Suppressor macrophage treated with lipopolysaccharide for 4 hours (primary cell): ENCODE measurements at regions not wholly inside any gene's neighbourhood (a gene's known extent, or its start where the extent isn't known, plus 50 kb on each side); places are given as distances from the start of the nearest gene placed in this dataset.
"Not testable (repeated sequence)": the region's sequence is repeated elsewhere in the genome, so short reads cannot be mapped to it uniquely, and the experiment has no call there.

ENCODE experiments used
- DNase-seq: peaks from one replicate; pipeline ENCODE4 v3.0.0-alpha.2; 2020

- no peak for DNase-seq
Measured at GRCh38 chr5:136924490-136924889, 559.1 kb upstream of the TRPC7 start.

GRCh38 chr5:136910625-136911024, 545.3 kb upstream of the TRPC7 start:
- no peak for DNase-seq

- no peak for DNase-seq
Measured at GRCh38 chr5:136909906-136910305, 544.6 kb upstream of the TRPC7 start.

- no peak for DNase-seq
Measured at GRCh38 chr5:136907371-136907770, 542.0 kb upstream of the TRPC7 start.

GRCh38 chr5:136906545-136906944, 541.2 kb upstream of the TRPC7 start:
- DNase-seq = no peak

GRCh38 chr5:136905571-136905970, 540.2 kb upstream of the TRPC7 start:
- no peak for DNase-seq

- DNase-seq = no peak
Measured at GRCh38 chr5:136894070-136894469, 528.7 kb upstream of the TRPC7 start.

- no peak for DNase-seq
Measured at GRCh38 chr5:136892000-136892399, 526.7 kb upstream of the TRPC7 start.

- DNase-seq = no peak
Measured at GRCh38 chr5:136891175-136891972, 526.0 kb upstream of the TRPC7 start.

GRCh38 chr5:136890431-136891148, 525.2 kb upstream of the TRPC7 start:
- DNase-seq = no peak

GRCh38 chr5:136886608-136887007, 521.3 kb upstream of the TRPC7 start:
- no peak for DNase-seq

GRCh38 chr5:136864960-136865359, 499.6 kb upstream of the TRPC7 start:
- DNase-seq = no peak

- no peak for DNase-seq
Measured at GRCh38 chr5:136856648-136857047, 491.3 kb upstream of the TRPC7 start.

- DNase-seq = no peak
Measured at GRCh38 chr5:136853971-136854370, 488.6 kb upstream of the TRPC7 start.

- no peak for DNase-seq
Measured at GRCh38 chr5:136840601-136841000, 475.3 kb upstream of the TRPC7 start.

GRCh38 chr5:136836093-136836492, 470.7 kb upstream of the TRPC7 start:
- DNase-seq = no peak

- no peak for DNase-seq
Measured at GRCh38 chr5:136820848-136821247, 455.5 kb upstream of the TRPC7 start.

- no peak for DNase-seq
Measured at GRCh38 chr5:136819526-136820302, 454.4 kb upstream of the TRPC7 start.

- no peak for DNase-seq
Measured at GRCh38 chr5:136816327-136816726, 451.0 kb upstream of the TRPC7 start.

GRCh38 chr5:136814619-136815378, 449.5 kb upstream of the TRPC7 start:
- no peak for DNase-seq

GRCh38 chr5:136812270-136812669, 446.9 kb upstream of the TRPC7 start:
- not testable (repeated sequence) for DNase-seq

GRCh38 chr5:136811551-136811950, 446.2 kb upstream of the TRPC7 start:
- no peak for DNase-seq

GRCh38 chr5:136811086-136811485, 445.7 kb upstream of the TRPC7 start:
- no peak for DNase-seq
